CD14-positive monocyte (primary cell): ENCODE measurements at regions not wholly inside any gene's neighbourhood (a gene's known extent, or its start where the extent isn't known, plus 50 kb on each side); places are given as distances from the start of the nearest gene placed in this dataset.

Experiments
- DNase-seq, 3 donors: peaks; one replicate each; pipeline ENCODE4 v3.0.0-alpha.2; 2011 to 2022
- H2AFZ ChIP-seq: 2 replicates; pipeline ENCODE4 v1.6.0; 2012; ENCODE audit warnings: mild to moderate bottlenecking, low read depth, low read length, inconsistent platforms; ENCODE audit not compliant: insufficient read depth, poor library complexity, severe bottlenecking
- H3K27ac ChIP-seq, 2 donors: 1 replicate in 1 of 2; 2 replicates in 1 of 2; pipeline ENCODE4 v1.5.1; 2012 to 2013; ENCODE audit warnings: low read length in 2 of 2, control low read depth in 1 of 2, inconsistent platforms in 1 of 2, low read depth in 1 of 2, mild to moderate bottlenecking in 1 of 2
- H3K27me3 ChIP-seq, 2 donors: one replicate each; pipeline versions ENCODE4 v1.6.0 to v1.6.1; 2011 to 2013; ENCODE audit warnings: low read length in 2 of 2; ENCODE audit not compliant: control insufficient read depth in 2 of 2, insufficient read depth in 2 of 2
- H3K36me3 ChIP-seq, 2 donors: replicated peaks in 1 of 2; 1 replicate in 1 of 2; 2 replicates in 1 of 2; pipeline versions ENCODE4 v1.5.1 to v1.6.1; 2012 to 2013; ENCODE audit warnings: low read length in 2 of 2, control low read depth in 1 of 2, inconsistent platforms in 1 of 2, mild to moderate bottlenecking in 1 of 2; ENCODE audit not compliant: insufficient read depth in 2 of 2, control insufficient read depth in 1 of 2
- H3K4me1 ChIP-seq, 2 donors: 1 replicate in 1 of 2; 2 replicates in 1 of 2; pipeline versions ENCODE4 v1.5.1 to v1.6.1; 2012 to 2013; ENCODE audit warnings: low read length in 2 of 2, control low read depth in 1 of 2, inconsistent platforms in 1 of 2, mild to moderate bottlenecking in 1 of 2, moderate library complexity in 1 of 2; ENCODE audit not compliant: insufficient read depth in 2 of 2, control insufficient read depth in 1 of 2
- H3K4me2 ChIP-seq: replicated peaks from 2 replicates; pipeline ENCODE3; 2012; ENCODE audit warnings: low read length, moderate library complexity, mild to moderate bottlenecking; ENCODE audit not compliant: poor library complexity, severe bottlenecking; ENCODE audit errors: extremely low read depth
- H3K4me3 ChIP-seq, 3 experiments: fragments of 200-600 bp in 1 of 3; sonication (generic) in 1 of 3; replicated peaks in 1 of 3; 1 replicate in 2 of 3; 2 replicates in 1 of 3; pipeline ENCODE4 v1.5.1; 2011 to 2013; ENCODE audit warnings: low read length in 3 of 3, mild to moderate bottlenecking in 3 of 3, control low read depth in 2 of 3, low read depth in 2 of 3, inconsistent platforms in 1 of 3, moderate library complexity in 1 of 3
- H3K79me2 ChIP-seq: 2 replicates; pipeline ENCODE4 v1.6.0; 2012; ENCODE audit warnings: mild to moderate bottlenecking, control low read depth, inconsistent platforms, low read length, moderate library complexity; ENCODE audit not compliant: insufficient read depth
- H3K9ac ChIP-seq: 2 replicates; pipeline ENCODE4 v1.6.0; 2017; ENCODE audit warnings: low read length, mild to moderate bottlenecking; ENCODE audit not compliant: insufficient read depth, poor library complexity, severe bottlenecking
- H3K9me3 ChIP-seq, 2 donors: replicated peaks in 1 of 2; 1 replicate in 1 of 2; 2 replicates in 1 of 2; pipeline versions ENCODE4 v1.5.1 to v1.6.1; 2012 to 2013; ENCODE audit warnings: low read length in 2 of 2, control low read depth in 1 of 2; ENCODE audit not compliant: control insufficient read depth in 1 of 2, insufficient read depth in 1 of 2
- H4K20me1 ChIP-seq: 2 replicates; pipeline ENCODE4 v1.6.0; 2012; ENCODE audit warnings: mild to moderate bottlenecking, low read length, control low read depth, moderate library complexity; ENCODE audit not compliant: insufficient read depth
- H3K27ac Mint-ChIP-seq, 7 donors: one replicate each; pipeline ENCODE4 v1.8.0; 2020; ENCODE audit warnings: mild to moderate bottlenecking in 7 of 7, mixed read lengths in 7 of 7, moderate library complexity in 6 of 7, inconsistent platforms in 2 of 7
- H3K27me3 Mint-ChIP-seq, 3 donors: one replicate each; pipeline ENCODE4 v1.8.0; 2021 to 2022; ENCODE audit warnings: low read depth in 3 of 3, mild to moderate bottlenecking in 3 of 3, mixed read lengths in 3 of 3, moderate library complexity in 3 of 3, inconsistent platforms in 1 of 3
- H3K36me3 Mint-ChIP-seq, 2 donors: one replicate each; pipeline ENCODE4 v1.8.0; 2020; ENCODE audit warnings: mixed read lengths in 2 of 2, inconsistent platforms in 1 of 2, mild to moderate bottlenecking in 1 of 2
- H3K4me1 Mint-ChIP-seq: one replicate; pipeline ENCODE4 v1.8.0; 2020; ENCODE audit warnings: mild to moderate bottlenecking, mixed read lengths
- H3K4me3 Mint-ChIP-seq, 2 donors: one replicate each; pipeline ENCODE4 v1.8.0; 2020; ENCODE audit warnings: mild to moderate bottlenecking in 2 of 2, mixed read lengths in 2 of 2, moderate library complexity in 1 of 2
- H3K9me3 Mint-ChIP-seq, 7 donors: one replicate each; pipeline ENCODE4 v1.8.0; 2020 to 2022; ENCODE audit warnings: mixed read lengths in 7 of 7, mild to moderate bottlenecking in 6 of 7, moderate library complexity in 6 of 7, inconsistent platforms in 2 of 7
- WGBS: methylation state at CpG from one replicate; pipeline ENCODE4 v1.1.5; 2013; ENCODE audit warnings: missing lambda C conversion rate; ENCODE audit not compliant: insufficient coverage; 5-methylcytosine and 5-hydroxymethylcytosine counted together
- intact Hi-C, 2 donors: fragments of 100-400 bp; cut with micrococcal nuclease; formaldehyde crosslinking; loops; one replicate each; pipeline versions ENCODE4 v1.15.0 to v1.15.1; 2023
- TF ChIP-seq, protein P1 (sequence below): fragments of 200-600 bp; IDR thresholded peaks from one replicate; pipeline ENCODE4 v1.8.0; 2022; ENCODE audit warnings: antibody characterized with exemption, mild to moderate bottlenecking

DNA sequence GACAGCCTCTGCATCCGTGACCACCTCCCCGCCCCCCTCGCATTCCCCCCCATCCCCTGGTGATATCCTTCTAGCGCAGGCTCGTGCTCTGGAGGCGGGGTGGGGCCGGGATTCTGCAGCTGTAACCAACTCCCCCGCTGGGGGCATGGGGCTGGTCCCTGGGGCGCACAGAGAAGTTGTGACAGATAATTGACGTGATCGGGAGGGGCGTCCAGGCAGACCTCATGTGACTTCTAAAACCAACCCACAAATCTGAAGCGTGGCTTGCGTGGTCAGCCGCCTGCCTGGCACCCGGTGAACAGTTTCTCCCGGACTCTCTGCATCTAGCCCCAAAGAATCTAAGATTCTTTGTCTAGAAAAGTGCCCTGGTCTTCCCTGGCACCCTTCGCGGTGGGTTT is 100.6 kb upstream of the IGF1R start:
- intact Hi-C loops = loop anchor here in 1 of 2 donors (10.0 kb wide), 1 partner anchor 97 kb away; the partner anchor contains the start of gene IGF1R
- Mint-ChIP-seq H3K27ac (peak overlapping the region; percentile 80 to 99 (median 88)), H3K4me1 (peaks cover 23% of the 10 kb centered on the region), H3K9me3 (peaks cover 7 to 17% (median 14%) of the 10 kb centered on the region in 7 donors), H3K27me3 (peaks cover 30 to 48% (median 32%) of the 10 kb centered on the region in 3 donors), H3K36me3 (peaks cover 0 to 5% of the 10 kb centered on the region in 2 donors), H3K4me3 (peak overlapping the region; percentile 78 to 96)
- H4K20me1 ChIP-seq = no peaks in the 10 kb centered on the region
- peak overlapping the region; percentile 85 for H3K9ac ChIP-seq
- no peaks in the 10 kb centered on the region for H3K36me3 ChIP-seq
- DNase-seq = peak; percentile 32 to 85 (median 62)
- peaks cover 0 to 33% of the 10 kb centered on the region in 2 donors for H3K27me3 ChIP-seq
- TF ChIP-seq, protein P1, sequence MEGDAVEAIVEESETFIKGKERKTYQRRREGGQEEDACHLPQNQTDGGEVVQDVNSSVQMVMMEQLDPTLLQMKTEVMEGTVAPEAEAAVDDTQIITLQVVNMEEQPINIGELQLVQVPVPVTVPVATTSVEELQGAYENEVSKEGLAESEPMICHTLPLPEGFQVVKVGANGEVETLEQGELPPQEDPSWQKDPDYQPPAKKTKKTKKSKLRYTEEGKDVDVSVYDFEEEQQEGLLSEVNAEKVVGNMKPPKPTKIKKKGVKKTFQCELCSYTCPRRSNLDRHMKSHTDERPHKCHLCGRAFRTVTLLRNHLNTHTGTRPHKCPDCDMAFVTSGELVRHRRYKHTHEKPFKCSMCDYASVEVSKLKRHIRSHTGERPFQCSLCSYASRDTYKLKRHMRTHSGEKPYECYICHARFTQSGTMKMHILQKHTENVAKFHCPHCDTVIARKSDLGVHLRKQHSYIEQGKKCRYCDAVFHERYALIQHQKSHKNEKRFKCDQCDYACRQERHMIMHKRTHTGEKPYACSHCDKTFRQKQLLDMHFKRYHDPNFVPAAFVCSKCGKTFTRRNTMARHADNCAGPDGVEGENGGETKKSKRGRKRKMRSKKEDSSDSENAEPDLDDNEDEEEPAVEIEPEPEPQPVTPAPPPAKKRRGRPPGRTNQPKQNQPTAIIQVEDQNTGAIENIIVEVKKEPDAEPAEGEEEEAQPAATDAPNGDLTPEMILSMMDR = no peak
- 2% methylated on average over 13 of the region's 19 CpGs for WGBS
- H3K4me1 ChIP-seq = peaks cover 20 to 36% of the 10 kb centered on the region in 2 donors
- peak overlapping the region in 1 of 2 donors; percentile 99 for H3K27ac ChIP-seq
- peak overlapping the region; percentile 70 for H2AFZ ChIP-seq
- peak overlapping the region; percentile 74 for H3K4me2 ChIP-seq
- peak overlapping the region; percentile 38 to 68 (median 52) for H3K4me3 ChIP-seq
- H3K79me2 ChIP-seq = no peaks in the 10 kb centered on the region
- H3K9me3 ChIP-seq = peaks cover 0 to 4% of the 10 kb centered on the region in 2 donors

DNA sequence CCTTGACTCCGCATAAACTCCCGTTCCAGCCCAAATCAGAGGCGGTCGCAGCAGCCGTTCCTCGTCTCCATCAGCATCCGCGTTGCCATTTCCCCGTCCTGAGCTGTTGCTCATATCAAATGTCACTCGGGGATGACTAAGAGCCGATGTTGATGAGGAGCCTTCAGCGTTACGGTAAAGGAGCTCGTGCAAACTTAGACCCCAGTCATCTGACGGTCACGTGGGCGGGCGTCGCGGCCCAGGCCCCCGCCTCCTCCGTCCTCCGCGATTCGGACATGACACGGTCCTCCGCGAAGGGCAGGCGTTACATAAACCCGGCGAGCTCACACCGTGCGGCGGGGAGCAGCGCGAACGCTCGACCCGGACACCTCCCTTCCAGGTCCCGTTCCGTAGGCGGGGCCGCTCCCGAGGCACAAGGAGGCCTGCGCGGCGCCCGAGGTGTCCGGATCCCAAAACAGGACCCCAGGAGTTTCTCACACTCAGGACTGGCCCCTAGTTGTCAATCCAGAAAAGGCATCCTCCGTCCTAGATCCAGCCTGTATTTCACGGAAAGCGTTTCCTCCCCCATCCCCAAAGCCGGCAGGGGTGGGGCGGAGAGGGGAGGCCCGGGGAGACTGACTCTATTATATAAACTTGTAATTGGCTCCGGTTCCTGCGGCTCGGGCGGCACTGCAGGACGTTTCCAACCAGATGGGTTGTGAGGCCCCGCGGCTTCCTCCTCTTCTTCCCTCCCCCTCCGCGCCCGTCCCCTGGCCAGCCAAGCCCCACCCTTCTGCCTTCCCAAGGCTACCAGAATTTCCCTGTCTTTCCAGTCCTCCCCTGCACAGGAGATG is 100.0 kb upstream of the IGF1R start:
- peaks cover 0 to 33% of the 10 kb centered on the region in 2 donors for H3K27me3 ChIP-seq
- H3K9me3 Mint-ChIP-seq = peaks cover 7 to 17% (median 14%) of the 10 kb centered on the region in 7 donors
- no peaks in the 10 kb centered on the region for H4K20me1 ChIP-seq
- no peaks in the 10 kb centered on the region for H3K36me3 ChIP-seq
- H3K4me3 ChIP-seq = peak overlapping the region; percentile 38 to 68 (median 52)
- peak overlapping the region; percentile 85 for H3K9ac ChIP-seq
- H3K79me2 ChIP-seq = no peaks in the 10 kb centered on the region
- TF ChIP-seq, protein P1 = no peak
- H2AFZ ChIP-seq = peak overlapping the region; percentile 70
- intact Hi-C loops = loop anchor here in 1 of 2 donors (10.0 kb wide), 1 partner anchor 96 kb away; the partner anchor contains the start of gene IGF1R
- peak; percentile 75 to 95 (median 87) for DNase-seq
- H3K4me1 ChIP-seq = peaks cover 20 to 36% of the 10 kb centered on the region in 2 donors
- peak overlapping the region in 1 of 2 donors; percentile 99 for H3K27ac ChIP-seq
- H3K4me2 ChIP-seq = peak overlapping the region; percentile 74
- peaks cover 0 to 4% of the 10 kb centered on the region in 2 donors for H3K9me3 ChIP-seq
- peak overlapping the region; percentile 80 to 99 (median 88) for H3K27ac Mint-ChIP-seq
- WGBS = under 1% methylated on average over 58 of the region's 65 CpGs
- peaks cover 23% of the 10 kb centered on the region for H3K4me1 Mint-ChIP-seq
- H3K27me3 Mint-ChIP-seq = peaks cover 30 to 48% (median 32%) of the 10 kb centered on the region in 3 donors
- H3K4me3 Mint-ChIP-seq = peak overlapping the region; percentile 78 to 96
- peaks cover 0 to 5% of the 10 kb centered on the region in 2 donors for H3K36me3 Mint-ChIP-seq
